ENCODE measurements at regions not wholly inside any gene's neighbourhood (a gene's known extent, or its start where the extent isn't known, plus 50 kb on each side); places are given as distances from the start of the nearest gene placed in this dataset.
"Not testable (repeated sequence)": the region's sequence is repeated elsewhere in the genome, so short reads cannot be mapped to it uniquely, and the experiment has no call there.

DNA sequence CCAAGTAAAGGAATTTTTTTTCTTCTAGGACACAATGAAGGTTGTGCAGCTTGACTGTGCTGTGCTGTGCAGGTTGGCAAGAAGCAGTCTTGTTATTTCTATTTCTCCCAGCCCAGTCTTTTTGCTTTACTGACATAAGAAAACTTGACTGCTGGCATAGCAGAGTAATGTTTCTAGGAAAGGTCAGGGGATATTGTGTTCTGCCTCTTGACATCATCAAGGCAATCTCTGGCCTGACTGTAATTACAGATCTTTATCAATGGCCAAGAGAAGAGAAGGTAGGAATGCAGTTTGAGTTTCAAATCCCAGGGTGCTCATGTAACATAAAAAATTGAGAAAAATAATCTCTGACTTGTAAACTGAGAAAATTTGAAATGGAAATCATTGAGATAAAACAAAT lies 226.3 kb upstream of the ADGRL4 start:
- DNase-seq (ENCODE audit: low read depth in 2 of 2), result no peak

DNA sequence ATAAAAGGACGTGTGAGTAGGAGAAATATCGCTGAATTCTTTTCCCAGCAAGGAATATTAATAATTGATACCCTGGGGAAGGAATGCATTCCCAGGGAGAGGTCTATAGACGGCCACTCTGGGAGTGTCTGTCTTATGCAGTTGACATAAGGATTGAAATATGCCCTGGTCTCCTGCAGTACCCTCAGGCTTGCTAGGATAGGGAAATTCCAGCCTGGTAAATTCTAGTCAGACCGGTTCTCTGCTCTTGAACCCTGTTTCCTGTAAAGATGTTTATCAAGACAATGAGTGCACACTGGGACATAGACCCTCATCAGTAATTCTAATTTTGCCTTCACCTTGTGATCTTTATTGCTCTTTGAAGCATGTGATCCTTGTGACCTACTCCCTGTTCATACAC lies 224.2 kb upstream of the ADGRL4 start:
- DNase-seq (ENCODE audit: low read depth in 2 of 2), result not testable (repeated sequence)

DNA sequence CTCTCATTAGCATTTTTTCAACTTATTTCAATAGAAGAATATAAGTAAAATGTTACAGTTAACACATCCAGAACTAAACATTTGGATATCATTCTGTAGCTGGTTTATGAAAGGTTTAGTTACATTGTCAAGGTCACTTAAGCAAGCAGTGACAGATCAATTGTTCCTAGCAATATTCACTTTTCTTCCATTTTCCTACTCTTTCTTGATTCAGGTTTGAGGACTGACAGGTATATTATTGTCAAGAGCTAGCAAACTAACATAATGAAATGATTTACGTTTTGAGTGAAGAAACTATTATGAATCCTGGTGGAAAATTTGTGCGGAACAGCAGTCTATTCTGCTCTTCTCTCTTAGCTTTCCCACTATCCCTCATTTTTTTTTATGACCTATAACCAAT lies 220.4 kb upstream of the ADGRL4 start:
- no peak for DNase-seq (ENCODE audit: low read depth in 2 of 2)

DNA sequence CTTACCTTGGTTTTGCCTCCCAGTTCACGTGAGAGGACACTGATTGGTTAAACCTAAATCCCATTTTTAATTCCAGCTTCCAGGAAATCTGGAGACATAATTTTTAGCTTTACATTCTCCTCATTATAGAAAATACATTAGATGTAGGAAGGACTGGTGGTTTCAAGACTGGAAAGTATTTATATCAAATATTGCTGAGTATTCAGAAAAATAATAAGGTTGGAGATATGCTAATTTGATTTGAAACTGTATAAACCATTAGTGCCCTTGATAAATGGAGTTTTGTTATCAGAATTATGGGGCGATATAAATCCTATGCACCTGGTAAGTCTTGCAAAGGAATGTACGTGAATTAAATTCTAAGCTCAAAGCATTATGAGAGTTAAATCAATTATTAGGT lies 218.0 kb upstream of the ADGRL4 start:
- no peak for DNase-seq (ENCODE audit: low read depth in 2 of 2)

DNA sequence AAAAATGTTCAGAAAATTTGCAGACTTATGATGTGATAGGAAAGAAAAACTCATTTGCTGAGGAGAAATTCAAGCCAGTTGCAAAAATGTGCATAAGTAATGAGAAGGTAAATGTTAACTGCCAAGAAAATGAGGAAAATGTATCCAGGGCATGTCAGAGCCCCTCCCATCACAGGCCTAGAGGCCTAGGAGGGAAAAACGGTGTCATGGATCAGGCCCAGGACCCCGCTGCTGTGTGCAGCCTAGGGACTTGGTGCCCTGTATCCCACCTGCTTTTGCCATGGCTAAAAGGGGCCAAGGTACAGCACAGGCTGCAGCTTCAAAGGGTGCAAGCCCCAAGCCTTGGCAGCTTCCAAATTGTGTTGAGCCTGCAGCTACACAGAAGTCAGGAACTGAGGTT lies 214.0 kb upstream of the ADGRL4 start:
- no peak for DNase-seq (ENCODE audit: low read depth in 2 of 2)

DNA sequence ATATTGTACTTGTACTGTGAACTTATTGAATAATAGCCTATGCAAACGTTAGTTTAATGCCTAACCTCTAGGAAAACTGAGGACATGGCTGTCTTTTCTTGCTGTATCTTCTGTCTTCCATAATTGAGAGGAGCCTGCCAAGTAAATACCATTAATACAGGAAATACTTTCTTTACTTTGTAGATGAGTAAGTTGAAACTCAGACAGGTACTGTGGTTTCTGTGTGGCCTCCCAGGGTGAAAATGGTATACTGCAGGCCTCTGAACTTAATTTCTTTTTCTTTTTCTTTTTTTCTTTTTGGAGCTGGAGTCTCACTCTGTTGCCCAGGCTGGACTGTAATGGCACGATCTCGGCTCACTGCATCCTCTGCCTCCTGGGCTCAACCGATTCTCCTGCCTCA lies 208.8 kb upstream of the ADGRL4 start:
- DNase-seq (ENCODE audit: low read depth in 2 of 2), result no peak

DNA sequence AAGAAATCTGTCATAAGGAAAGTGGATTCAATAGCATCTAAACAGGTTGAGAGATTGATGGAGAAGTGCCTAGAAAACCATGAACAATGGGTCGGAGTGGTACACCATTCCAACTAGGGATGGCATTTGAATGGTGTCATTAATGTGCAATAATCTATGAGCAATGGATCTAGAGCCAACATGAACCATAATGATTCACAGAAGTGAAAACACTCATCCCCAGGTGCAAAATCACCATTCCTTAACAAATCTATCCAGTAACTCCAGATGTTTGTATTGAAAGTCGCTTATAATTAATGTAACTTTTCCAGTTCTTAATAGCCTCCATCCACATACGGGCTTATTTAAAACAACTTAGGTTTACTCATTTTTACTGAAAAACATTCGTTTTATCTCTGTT lies 201.3 kb upstream of the ADGRL4 start:
- DNase-seq (ENCODE audit: low read depth in 2 of 2), result no peak

DNA sequence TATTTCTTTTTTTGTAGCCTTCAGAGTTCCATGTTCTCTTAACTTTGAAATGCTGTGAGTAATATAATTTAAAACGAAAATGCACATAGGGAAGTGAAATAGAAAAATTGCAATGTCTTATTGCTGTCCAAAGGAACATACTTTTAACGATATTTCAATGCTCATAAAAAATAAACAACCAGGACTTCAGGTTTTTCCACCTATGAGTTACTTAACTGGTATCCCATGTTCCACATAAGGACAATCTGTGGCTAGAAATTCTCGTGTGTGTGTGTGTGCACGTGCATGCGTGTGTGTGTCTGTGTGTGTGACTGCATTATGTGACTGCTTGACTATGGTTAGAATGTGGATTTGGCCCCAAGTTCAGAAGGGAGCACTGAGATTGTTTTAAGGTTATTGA lies 200.8 kb upstream of the ADGRL4 start:
- no peak for DNase-seq (ENCODE audit: low read depth in 2 of 2)

DNA sequence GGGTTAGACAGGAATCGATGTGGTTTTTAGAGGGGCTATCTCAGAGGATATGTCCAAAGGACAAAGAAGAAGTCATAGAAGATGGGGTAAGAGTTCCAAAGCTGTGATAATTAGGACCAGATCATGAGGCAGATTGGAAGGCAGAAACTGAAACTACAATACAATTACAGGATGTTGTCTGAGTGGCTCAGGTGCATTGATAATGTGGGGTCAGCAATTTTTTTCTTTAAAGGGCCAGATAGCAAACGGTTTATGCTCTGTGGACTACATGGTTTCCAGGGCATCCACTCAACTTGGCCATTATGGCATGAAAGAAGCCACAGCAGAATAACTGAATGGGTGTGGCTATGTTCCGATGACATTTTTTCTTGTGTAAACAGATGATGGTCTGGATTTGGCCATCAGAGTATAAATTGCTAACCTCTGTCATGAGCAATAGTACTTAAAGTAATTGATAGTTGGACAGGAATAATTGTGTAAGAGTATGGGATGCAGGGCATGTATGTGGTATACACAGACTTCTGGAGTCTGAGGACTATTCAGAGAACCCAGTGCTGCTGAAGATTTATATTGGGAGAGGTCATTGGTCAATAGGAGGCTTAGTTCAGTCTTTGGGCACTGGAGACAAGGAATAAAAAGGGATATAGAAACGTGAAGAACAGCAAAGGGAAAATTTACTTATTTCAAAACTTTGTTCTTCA lies 198.4 kb upstream of the ADGRL4 start:
- no peak for DNase-seq (ENCODE audit: low read depth in 2 of 2)

DNA sequence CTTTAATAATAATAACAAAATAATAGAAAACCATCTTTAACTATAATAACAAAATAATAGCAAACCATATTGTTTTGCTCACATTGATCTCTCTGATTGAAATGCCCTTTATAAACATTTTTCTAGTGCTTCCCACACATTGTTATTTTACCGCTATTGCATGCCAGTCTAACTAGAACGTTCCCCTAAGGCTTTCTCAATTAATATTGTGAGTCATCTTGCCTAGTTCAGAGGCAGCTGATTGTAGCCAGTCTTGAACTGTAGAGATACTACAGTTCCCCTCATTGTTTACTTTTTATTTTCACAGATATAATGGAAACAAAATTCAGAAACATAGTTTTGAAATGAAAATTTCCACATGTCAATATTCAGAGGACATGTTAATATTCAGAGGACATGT lies 192.3 kb upstream of the ADGRL4 start:
- DNase-seq (ENCODE audit: low read depth in 2 of 2), result no peak

DNA sequence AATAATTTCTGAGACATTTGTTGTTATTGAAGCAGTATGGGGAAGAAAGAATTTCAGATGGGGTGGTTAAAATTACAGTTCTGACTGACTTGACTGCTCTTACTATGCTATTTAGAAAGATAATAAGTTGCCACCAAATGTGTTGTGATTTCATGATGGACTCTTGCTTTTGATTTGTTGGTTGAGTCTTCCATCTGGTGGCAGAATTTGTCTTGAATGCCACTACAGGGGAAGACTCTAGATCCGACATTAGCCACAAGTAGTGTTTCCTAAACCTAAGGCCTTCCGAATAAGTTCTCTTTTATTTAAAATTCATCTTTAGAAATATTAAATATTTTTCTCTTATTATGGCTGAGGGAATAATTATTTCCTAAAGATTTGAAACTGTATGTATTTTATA lies 190.9 kb upstream of the ADGRL4 start:
- DNase-seq (ENCODE audit: low read depth in 2 of 2), result no peak

DNA sequence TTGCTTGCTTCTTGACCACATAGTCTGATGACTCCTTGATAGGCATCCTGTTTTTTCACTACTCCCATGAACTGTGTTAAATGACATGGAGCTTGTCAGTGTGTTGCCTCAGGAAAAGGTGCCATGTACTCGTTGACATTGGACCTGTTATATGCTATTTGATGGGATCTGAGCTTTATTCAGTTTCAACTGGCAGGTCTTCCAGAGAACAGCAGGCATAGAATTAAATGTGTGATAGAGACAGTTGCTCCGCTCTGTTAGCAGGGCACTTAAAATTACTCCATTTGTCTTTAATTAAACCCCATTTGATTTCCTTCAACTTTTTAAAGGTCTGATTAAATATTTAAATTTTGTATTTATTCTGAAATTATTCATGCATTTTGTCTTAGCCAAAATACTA lies 189.7 kb upstream of the ADGRL4 start:
- DNase-seq (ENCODE audit: low read depth in 2 of 2), result no peak

DNA sequence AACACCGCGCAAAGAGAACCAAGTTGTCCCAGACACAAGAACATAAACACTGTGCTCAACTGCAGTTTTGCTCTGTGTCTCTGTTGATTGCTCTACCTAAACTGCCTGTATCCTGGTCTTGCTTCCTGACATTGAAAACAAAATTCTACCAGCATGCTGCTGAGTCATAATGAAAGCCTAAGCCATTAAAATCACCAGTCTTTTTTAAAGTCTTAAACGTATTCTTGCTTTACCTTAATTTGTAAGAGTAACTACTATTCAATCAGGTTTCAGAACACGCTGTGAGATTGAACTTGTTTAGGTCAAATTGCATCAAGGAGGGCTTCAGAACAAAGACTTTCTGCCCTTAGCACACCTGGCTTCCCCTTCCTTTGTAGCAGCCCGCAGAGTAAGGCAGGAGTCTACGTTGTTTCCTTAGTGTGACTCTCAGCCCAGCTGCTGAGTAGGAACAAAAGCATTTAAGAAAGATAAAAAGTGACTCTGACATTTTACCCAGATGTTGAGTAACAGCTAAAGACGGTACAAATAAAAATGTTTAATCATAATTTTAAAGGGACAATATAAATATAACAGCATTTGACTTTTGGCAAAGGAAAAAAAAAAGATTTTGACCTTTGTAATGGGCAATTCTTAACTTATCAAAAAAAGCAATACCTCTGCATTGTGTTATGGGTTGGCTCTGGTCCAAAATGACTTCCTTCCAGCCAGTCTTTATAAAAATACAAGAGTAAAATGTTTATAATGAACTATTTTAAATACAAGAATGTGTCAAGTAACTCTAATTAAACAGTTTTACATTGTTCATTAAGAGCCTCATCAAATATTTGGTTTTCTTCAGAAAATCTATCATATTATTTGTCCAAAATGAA lies 186.9 kb upstream of the ADGRL4 start:
- no peak for DNase-seq (ENCODE audit: low read depth in 2 of 2)

DNA sequence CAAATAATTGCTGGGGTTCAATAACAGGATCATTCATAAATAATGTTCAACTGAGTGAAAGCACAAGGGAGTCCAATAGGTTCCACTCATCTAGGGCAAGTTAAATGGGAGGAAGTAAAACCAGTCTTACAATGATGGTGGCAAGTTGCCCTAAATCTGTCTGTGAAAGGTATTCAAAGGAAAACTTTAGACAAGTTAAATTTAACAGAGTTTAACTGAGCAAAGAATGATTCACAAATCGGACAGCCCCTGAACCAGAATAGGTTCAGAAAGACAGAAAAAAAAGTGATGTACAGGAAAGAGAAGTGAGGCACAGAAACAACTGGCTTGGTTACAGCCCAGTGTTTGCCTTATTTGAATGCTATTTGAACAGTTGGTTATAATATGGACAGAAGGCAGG lies 183.5 kb upstream of the ADGRL4 start:
- no peak for DNase-seq (ENCODE audit: low read depth in 2 of 2)

DNA sequence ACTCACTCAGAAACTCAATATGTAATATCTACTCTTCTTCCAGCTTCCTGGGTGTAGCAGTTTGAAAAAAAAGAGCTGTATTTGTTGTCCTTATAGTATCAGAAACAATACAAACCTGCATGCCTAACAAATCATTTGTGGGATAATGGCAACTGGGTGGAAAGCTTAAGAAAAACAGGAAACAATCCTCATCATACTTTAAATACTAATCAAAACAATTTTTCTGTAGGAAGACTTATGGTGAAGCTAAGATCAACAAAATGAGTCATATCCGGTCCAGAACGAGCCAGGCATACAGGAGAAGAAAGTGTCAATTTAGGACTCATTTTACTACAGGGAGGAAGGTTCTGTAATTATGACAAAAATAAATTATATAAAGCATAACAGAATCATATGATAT lies 181.8 kb upstream of the ADGRL4 start:
- DNase-seq (ENCODE audit: low read depth in 2 of 2), result no peak

DNA sequence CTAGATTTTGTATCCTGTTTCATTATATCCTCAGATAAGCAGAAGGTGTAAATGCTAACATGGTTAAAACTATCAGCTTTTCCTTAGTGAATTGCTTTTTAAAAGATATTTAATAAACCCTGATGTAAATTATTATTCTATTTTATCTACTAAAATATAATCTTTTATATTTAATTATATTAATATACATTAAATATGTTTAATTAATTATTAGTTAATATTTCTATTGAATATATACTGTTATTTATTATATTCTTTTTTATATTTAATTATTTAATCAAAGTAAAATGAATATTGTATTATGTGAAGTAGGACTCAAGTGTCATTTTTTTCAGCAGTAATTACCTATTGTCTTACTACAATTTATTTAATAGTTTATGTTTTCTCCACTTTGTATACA lies 179.7 kb upstream of the ADGRL4 start:
- no peak for DNase-seq (ENCODE audit: low read depth in 2 of 2)

DNA sequence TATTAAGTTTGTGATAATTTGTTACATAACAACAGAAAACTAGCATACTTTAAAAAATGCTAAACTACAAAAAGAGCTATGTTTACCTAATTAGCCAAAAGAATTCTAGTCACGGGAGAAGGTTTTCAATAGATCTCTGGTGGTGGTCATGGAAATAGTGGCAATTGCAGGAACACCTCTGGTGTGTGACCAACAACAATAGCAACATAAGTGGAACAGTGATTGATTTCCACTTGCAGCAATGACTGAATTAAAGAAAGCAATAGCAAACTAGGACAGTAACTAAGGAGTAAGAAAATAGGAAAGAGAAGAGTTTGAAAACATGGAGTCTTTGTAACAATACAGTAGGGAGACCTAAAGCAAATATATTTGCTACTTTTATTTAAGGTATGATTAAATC lies 171.3 kb upstream of the ADGRL4 start:
- DNase-seq (ENCODE audit: low read depth in 2 of 2), result no peak

DNA sequence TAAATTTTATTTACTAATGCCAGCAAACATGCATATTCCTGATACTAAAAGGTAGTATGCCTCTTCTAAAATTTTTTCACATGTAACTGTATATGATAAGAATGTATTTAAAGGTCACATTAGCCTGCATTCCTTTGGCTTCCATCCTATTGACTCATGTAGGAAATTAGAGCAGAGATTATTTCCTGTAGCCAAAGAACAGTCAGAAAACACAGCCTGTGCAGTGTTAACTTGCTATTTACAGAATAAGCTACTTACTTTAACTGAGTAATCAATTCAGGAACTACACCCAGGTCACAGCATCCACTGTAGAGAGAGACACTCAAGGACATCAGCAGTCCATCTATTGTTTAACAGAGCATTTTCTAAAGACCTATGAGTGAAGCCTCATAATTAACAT lies 154.5 kb upstream of the ADGRL4 start:
- DNase-seq (ENCODE audit: low read depth in 2 of 2), result no peak

DNA sequence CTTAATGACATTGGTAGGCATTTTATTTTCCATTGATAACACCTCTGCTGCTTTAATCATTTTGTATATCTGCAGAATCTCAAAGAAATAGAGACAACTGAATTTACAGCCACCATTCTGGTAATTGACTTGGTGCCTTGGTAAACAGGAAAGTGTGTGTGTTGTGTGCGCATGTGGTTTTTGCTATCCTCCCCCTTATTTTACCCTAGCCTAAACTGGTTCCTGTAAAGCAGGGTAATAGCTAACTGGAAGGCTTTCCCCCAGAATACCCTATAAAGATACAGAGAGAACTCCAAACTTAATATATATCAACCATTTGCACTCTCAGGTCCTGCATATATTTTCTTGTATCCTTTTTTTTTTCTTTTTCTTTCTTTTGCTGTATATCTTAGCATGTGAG lies 149.5 kb upstream of the ADGRL4 start:
- no peak for DNase-seq (ENCODE audit: low read depth in 2 of 2)

DNA sequence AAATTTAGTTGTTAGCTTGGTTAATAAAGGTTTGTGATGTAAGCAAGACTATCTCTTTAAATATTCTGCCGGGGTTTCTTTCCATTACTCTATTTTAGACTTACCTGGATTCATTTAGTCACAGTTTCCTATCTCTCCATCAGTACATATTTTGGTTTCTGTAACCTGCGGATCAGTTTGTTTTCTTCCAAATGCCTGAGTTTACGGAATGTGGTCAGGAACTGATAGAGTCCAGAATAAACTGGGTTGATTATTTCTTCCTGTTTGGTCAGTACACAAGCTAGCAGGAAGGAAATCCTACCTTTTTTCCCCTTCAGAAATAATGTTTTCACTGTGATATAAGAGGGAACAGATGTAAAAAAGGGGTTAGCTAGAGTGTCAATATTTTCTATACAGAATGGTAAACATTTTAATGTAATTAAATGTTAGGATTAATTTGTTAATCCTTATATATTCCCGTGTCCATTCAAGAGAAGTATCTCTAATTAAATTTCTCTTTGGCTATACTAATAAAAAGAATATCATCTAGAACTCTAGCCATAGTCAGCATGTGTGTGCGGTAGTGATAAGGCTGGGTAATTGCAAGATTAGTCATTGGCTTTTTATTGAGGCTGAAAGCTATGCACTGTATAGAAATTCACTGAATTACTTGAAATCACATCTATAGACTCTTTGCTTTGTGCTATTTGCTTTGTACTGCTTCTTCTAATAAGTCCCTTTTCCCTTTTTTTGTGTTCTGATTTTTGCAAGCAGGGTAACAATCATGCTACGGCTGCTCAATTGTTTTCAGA lies 144.7 kb upstream of the ADGRL4 start:
- DNase-seq (ENCODE audit: low read depth in 2 of 2), result no peak

DNA sequence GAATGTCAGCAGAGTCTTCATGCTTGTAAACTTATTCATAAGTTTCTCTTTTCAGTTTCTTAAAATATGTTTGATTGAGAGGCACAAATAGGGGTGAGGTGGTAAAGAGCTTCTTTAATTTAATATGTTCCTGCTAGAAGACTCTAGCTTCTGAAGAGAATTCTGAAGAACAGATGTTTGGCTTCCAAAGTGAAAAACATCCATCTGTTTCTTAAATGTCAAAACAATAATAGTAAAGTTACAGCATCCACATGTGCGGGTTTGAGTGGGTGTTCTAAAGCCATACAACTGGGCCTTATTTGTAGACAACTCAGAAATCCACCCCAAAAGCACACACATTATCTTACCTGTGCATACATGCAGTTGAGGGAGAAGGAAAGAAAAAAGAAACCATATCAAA lies 144.0 kb upstream of the ADGRL4 start:
- DNase-seq (ENCODE audit: low read depth in 2 of 2), result no peak

DNA sequence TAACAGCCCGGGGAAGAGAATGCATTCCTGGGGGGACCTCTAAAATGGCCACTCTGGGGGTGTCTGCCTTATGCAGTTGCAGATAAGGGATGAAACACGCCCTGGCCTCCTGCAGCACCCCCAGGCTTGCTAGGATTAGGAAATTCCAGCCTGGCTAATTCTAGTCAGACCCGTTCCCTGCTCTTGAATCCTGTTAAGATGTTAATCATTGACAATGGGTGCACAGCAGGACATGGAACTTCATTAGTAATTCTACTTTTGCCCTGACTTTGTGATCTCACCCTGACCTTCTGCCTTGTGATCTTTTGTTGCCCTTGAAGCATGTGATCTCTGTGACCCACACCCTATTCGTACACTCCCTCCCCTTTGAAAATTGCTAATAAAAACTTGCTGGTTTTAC lies 131.7 kb upstream of the ADGRL4 start:
- not testable (repeated sequence) for DNase-seq (ENCODE audit: low read depth in 2 of 2)

Data from stimulated activated CD4-positive, alpha-beta T cell treated with anti-CD3 and anti-CD28 coated beads, Interleukin-12 subunit alpha, Interleukin-12 subunit beta, amount 100 ng/mL, for 24 hours (primary cell).